Activated CD4-positive, alpha-beta T cell treated with anti-CD3 and anti-CD28 coated beads, Interleukin-2, amount 50 U/mL, for 24 hours (primary cell): ENCODE measurements at regions not wholly inside any gene's neighbourhood (a gene's known extent, or its start where the extent isn't known, plus 50 kb on each side); places are given as distances from the start of the nearest gene placed in this dataset.
A peak's percentile ranks its signal among the peaks of the same experiment; 100 is the strongest.

ENCODE experiments used
- DNase-seq, 2 donors: peaks; one replicate each; pipeline ENCODE4 v3.0.0-alpha.2; 2020; ENCODE audit warnings: low read depth in 1 of 2, low spot score in 1 of 2

- DNase-seq, result no peak
These were observed 128.3 kb upstream of the TRIM2 start for GRCh38 chr4:153075836-153076518.

GRCh38 chr4:153076861-153077260, 127.4 kb upstream of the TRIM2 start:
- DNase-seq, result no peak

- DNase-seq, result no peak
These were observed 124.3 kb upstream of the TRIM2 start for GRCh38 chr4:153079857-153080391.

- DNase-seq, result no peak
These were observed 123.2 kb upstream of the TRIM2 start for GRCh38 chr4:153081006-153081580.

GRCh38 chr4:153081693-153082092, 122.5 kb upstream of the TRIM2 start:
- no peak for DNase-seq

- no peak for DNase-seq
These were observed 121.6 kb upstream of the TRIM2 start for GRCh38 chr4:153082322-153083301.

GRCh38 chr4:153083447-153083947, 120.7 kb upstream of the TRIM2 start:
- peak in 1 of 2 donors; percentile 36 for DNase-seq

GRCh38 chr4:153084224-153084979, 119.8 kb upstream of the TRIM2 start:
- DNase-seq, result no peak

- peak; percentile 80 to 82 for DNase-seq
These were observed 119.1 kb upstream of the TRIM2 start for GRCh38 chr4:153084980-153085630.

- no peak for DNase-seq
These were observed 116.5 kb upstream of the TRIM2 start for GRCh38 chr4:153087671-153088194.

GRCh38 chr4:153089742-153090141, 114.5 kb upstream of the TRIM2 start:
- DNase-seq, result no peak

- no peak for DNase-seq
These were observed 114.1 kb upstream of the TRIM2 start for GRCh38 chr4:153090181-153090580.

- no peak for DNase-seq
These were observed 113.4 kb upstream of the TRIM2 start for GRCh38 chr4:153090670-153091385.

GRCh38 chr4:153093396-153093795, 110.8 kb upstream of the TRIM2 start:
- no peak for DNase-seq

- DNase-seq, result no peak
These were observed 110.4 kb upstream of the TRIM2 start for GRCh38 chr4:153093802-153094201.

GRCh38 chr4:153094435-153094834, 109.8 kb upstream of the TRIM2 start:
- no peak for DNase-seq

- DNase-seq, result no peak
These were observed 108.6 kb upstream of the TRIM2 start for GRCh38 chr4:153095448-153096204.

GRCh38 chr4:153096344-153096743, 107.9 kb upstream of the TRIM2 start:
- DNase-seq, result no peak

- DNase-seq, result no peak
These were observed 105.8 kb upstream of the TRIM2 start for GRCh38 chr4:153098427-153098826.
